Testis (tissue), 2 donors: ENCODE measurements at regions not wholly inside any gene's neighbourhood (a gene's known extent, or its start where the extent isn't known, plus 50 kb on each side); places are given as distances from the start of the nearest gene placed in this dataset.

Experiments
- DNase-seq: peaks from one replicate; pipeline ENCODE4 v3.0.0-alpha.2; 2019
- H3K27ac ChIP-seq, 2 donors: fragments of 200-600 bp; sonication (generic); one replicate each; pipeline ENCODE4 v1.5.1; 2019
- H3K27me3 ChIP-seq: fragments of 200-600 bp; sonication (generic); one replicate; pipeline ENCODE4 v1.5.1; 2019
- H3K36me3 ChIP-seq: fragments of 200-600 bp; sonication (generic); one replicate; pipeline ENCODE4 v1.5.1; 2017; ENCODE audit warnings: low read depth; ENCODE audit errors: missing control alignments
- H3K4me1 ChIP-seq: fragments of 200-600 bp; sonication (generic); one replicate; pipeline ENCODE4 v1.5.1; 2019
- H3K4me3 ChIP-seq, 2 donors: fragments of 200-600 bp; sonication (generic); one replicate each; pipeline ENCODE4 v1.5.1; 2017 to 2019
- H3K9me3 ChIP-seq: fragments of 200-600 bp; sonication (generic); one replicate; pipeline ENCODE4 v1.5.1; 2017
- CTCF ChIP-seq, 3 experiments: fragments of 450-650 bp in 2 of 3; fragments of 200-600 bp in 1 of 3; sonication (generic) in 1 of 3; IDR thresholded peaks; one replicate each; pipeline ENCODE4 v1.5.1; 2016 to 2019; ENCODE audit warnings: antibody characterized with exemption in 3 of 3, mild to moderate bottlenecking in 2 of 3, moderate library complexity in 1 of 3
- POLR2A ChIP-seq: fragments of 450-650 bp; IDR thresholded peaks from one replicate; pipeline ENCODE4 v1.6.1; 2017; ENCODE audit warnings: antibody characterized with exemption, mild to moderate bottlenecking, moderate library complexity
- WGBS, 2 donors: methylation state at CpG; one replicate each; pipeline ENCODE4 v1.1.5; 2018; 5-methylcytosine and 5-hydroxymethylcytosine counted together
- intact Hi-C: fragments of 100-400 bp; cut with DNase I; formaldehyde crosslinking; loops from one replicate; pipeline ENCODE4 v1.15.1; 2023; ENCODE audit warnings: low total_unique reads

GRCh38 chr2:40548521-40548920 is 96.6 kb upstream of the SLC8A1 start:
- intact Hi-C loops, result no loop called here
- 81 to 100% methylated on average over 1 of the region's 1 CpG for WGBS, 2 donors
- Histone ChIP-seq H3K9me3 (no peaks in the 10 kb centered on the region), H3K27ac (no peak overlapping the region), H3K4me3 (no peak overlapping the region), H3K36me3 (no peaks in the 10 kb centered on the region), H3K27me3 (no peaks in the 10 kb centered on the region), H3K4me1 (no peaks in the 10 kb centered on the region)
- DNase-seq, result no peak
- TF ChIP-seq CTCF (IDR thresholded peaks at IDR 0.05), result no peak
- no peak for TF ChIP-seq POLR2A

- Histone ChIP-seq H3K4me3 (no peak overlapping the region), H3K27me3 (no peaks in the 10 kb centered on the region), H3K27ac (no peak overlapping the region), H3K9me3 (no peaks in the 10 kb centered on the region), H3K4me1 (no peaks in the 10 kb centered on the region), H3K36me3 (no peaks in the 10 kb centered on the region)
- intact Hi-C loops, result no loop called here
- TF ChIP-seq POLR2A, result no peak
- no peak for TF ChIP-seq CTCF (IDR thresholded peaks at IDR 0.05)
- DNase-seq, result no peak
- WGBS, 2 donors, result 94 to 97% methylated on average over 1 of the region's 1 CpG
These were observed 98.2 kb upstream of the SLC8A1 start for GRCh38 chr2:40550085-40550484.

GRCh38 chr2:40551081-40551480 is 99.2 kb upstream of the SLC8A1 start:
- Histone ChIP-seq H3K27me3 (no peaks in the 10 kb centered on the region), H3K4me3 (no peak overlapping the region), H3K9me3 (no peaks in the 10 kb centered on the region), H3K4me1 (no peaks in the 10 kb centered on the region), H3K27ac (no peak overlapping the region), H3K36me3 (no peaks in the 10 kb centered on the region)
- intact Hi-C loops, result no loop called here
- no peak for DNase-seq
- WGBS, 2 donors, result 84 to 90% methylated on average over 3 of the region's 3 CpGs
- TF ChIP-seq POLR2A, result no peak
- TF ChIP-seq CTCF (IDR thresholded peaks at IDR 0.05), result no peak

GRCh38 chr2:40554665-40555294 is 102.9 kb upstream of the SLC8A1 start:
- Histone ChIP-seq H3K4me1 (no peaks in the 10 kb centered on the region), H3K27me3 (no peaks in the 10 kb centered on the region), H3K27ac (no peak overlapping the region), H3K36me3 (no peaks in the 10 kb centered on the region), H3K4me3 (no peak overlapping the region), H3K9me3 (no peaks in the 10 kb centered on the region)
- TF ChIP-seq CTCF (IDR thresholded peaks at IDR 0.05) (peak; percentile 54 to 77 (median 68)), POLR2A (no peak)
- WGBS, 2 donors, result 56 to 58% methylated on average over 5 of the region's 5 CpGs
- peak; percentile 86 for DNase-seq
- intact Hi-C loops, result no loop called here

GRCh38 chr2:40556293-40556692 is 104.4 kb upstream of the SLC8A1 start:
- Histone ChIP-seq H3K36me3 (no peaks in the 10 kb centered on the region), H3K4me3 (no peak overlapping the region)
- intact Hi-C loops, result no loop called here

More at GRCh38 chr2:40556293-40556692, 104.4 kb upstream of the SLC8A1 start:
- no peak for DNase-seq
- H3K9me3 ChIP-seq, result no peaks in the 10 kb centered on the region
- WGBS, 2 donors, result 47 to 62% methylated on average over 2 of the region's 2 CpGs
- no peaks in the 10 kb centered on the region for H3K4me1 ChIP-seq
- no peak overlapping the region for H3K27ac ChIP-seq
- TF ChIP-seq CTCF (IDR thresholded peaks at IDR 0.05), result no peak
- no peak for TF ChIP-seq POLR2A
- H3K27me3 ChIP-seq, result no peaks in the 10 kb centered on the region
